Sigmoid colon (tissue), 6 donors: ENCODE measurements at regions not wholly inside any gene's neighbourhood (a gene's known extent, or its start where the extent isn't known, plus 50 kb on each side); places are given as distances from the start of the nearest gene placed in this dataset.

Experiments
- DNase-seq: peaks from one replicate; pipeline ENCODE4 v3.0.0-alpha.2; 2019
- H3K27ac ChIP-seq, 4 donors: fragments of 200-600 bp; sonication (generic); one replicate each; pipeline ENCODE4 v1.5.1; 2016 to 2019; ENCODE audit warnings: mild to moderate bottlenecking in 1 of 4
- H3K27me3 ChIP-seq, 3 donors: fragments of 200-600 bp; sonication (generic); one replicate each; pipeline ENCODE4 v1.5.1; 2019; ENCODE audit warnings: mild to moderate bottlenecking in 1 of 3
- H3K36me3 ChIP-seq, 4 donors: fragments of 200-600 bp; sonication (generic); one replicate each; pipeline ENCODE4 v1.5.1; 2016 to 2019
- H3K4me1 ChIP-seq, 4 donors: fragments of 200-600 bp; sonication (generic); one replicate each; pipeline ENCODE4 v1.5.1; 2017 to 2019
- H3K4me3 ChIP-seq, 4 donors: fragments of 200-600 bp; sonication (generic); one replicate each; pipeline ENCODE4 v1.5.1; 2017 to 2019; ENCODE audit warnings: mild to moderate bottlenecking in 2 of 4, moderate library complexity in 1 of 4
- H3K9me3 ChIP-seq, 4 donors: fragments of 200-600 bp in 3 of 4; sonication (generic) in 3 of 4; one replicate each; pipeline versions ENCODE4 v1.5.1 to v1.6.1; 2013 to 2019
- EP300 ChIP-seq, 4 donors: sonication (generic); formaldehyde crosslinking; IDR thresholded peaks; one replicate each; pipeline ENCODE4 v1.6.1; 2017; ENCODE audit warnings: antibody characterized with exemption in 4 of 4
- POLR2A ChIP-seq, 2 donors: fragments of 450-650 bp; IDR thresholded peaks; one replicate each; pipeline ENCODE4 v1.6.1; 2016; ENCODE audit warnings: antibody characterized with exemption in 2 of 2, mild to moderate bottlenecking in 2 of 2, moderate library complexity in 2 of 2
- POLR2AphosphoS5 ChIP-seq, 4 donors: sonication (generic); formaldehyde crosslinking; IDR thresholded peaks; one replicate each; pipeline ENCODE4 v1.6.1; 2017; ENCODE audit warnings: antibody characterized with exemption in 4 of 4
- WGBS, 2 donors: extraction: QIAGEN DNeasy Blood & Tissue Kit; methylation state at CpG; one replicate each; pipeline ENCODE4 v1.1.7; 2013; 5-methylcytosine and 5-hydroxymethylcytosine counted together
- intact Hi-C: fragments of 100-400 bp; cut with DNase I; formaldehyde crosslinking; loops from one replicate; pipeline ENCODE4 v1.15.1; 2023
- TF ChIP-seq, protein P1 (sequence below), 4 experiments: fragments of 450-650 bp in 3 of 4; fragments of 200-600 bp in 1 of 4; IDR thresholded peaks; one replicate each; pipeline ENCODE4 v1.5.1; 2016 to 2019; ENCODE audit warnings: antibody characterized with exemption in 4 of 4, mild to moderate bottlenecking in 3 of 4, moderate library complexity in 2 of 4
- donor health status: healthy with polysubstance abuse.
- donor health status: healthy.

GRCh38 chr13:107665926-107666458, 549.3 kb downstream of the LIG4 start:
- Histone ChIP-seq H3K9me3 (no peaks in the 10 kb centered on the region), H3K36me3 (no peaks in the 10 kb centered on the region), H3K27ac (no peak overlapping the region), H3K4me1 (no peaks in the 10 kb centered on the region), H3K4me3 (no peak overlapping the region), H3K27me3 (no peaks in the 10 kb centered on the region)
- intact Hi-C loops, result no loop called here
- DNase-seq, result no peak
- WGBS, 2 donors, result 88 to 89% methylated on average over 2 of the region's 2 CpGs
- TF ChIP-seq POLR2AphosphoS5 (IDR thresholded peaks at IDR 0.05) (no peak), EP300 (IDR thresholded peaks at IDR 0.05) (no peak), POLR2A (IDR thresholded peaks at IDR 0.05) (no peak)
- TF ChIP-seq, protein P1, sequence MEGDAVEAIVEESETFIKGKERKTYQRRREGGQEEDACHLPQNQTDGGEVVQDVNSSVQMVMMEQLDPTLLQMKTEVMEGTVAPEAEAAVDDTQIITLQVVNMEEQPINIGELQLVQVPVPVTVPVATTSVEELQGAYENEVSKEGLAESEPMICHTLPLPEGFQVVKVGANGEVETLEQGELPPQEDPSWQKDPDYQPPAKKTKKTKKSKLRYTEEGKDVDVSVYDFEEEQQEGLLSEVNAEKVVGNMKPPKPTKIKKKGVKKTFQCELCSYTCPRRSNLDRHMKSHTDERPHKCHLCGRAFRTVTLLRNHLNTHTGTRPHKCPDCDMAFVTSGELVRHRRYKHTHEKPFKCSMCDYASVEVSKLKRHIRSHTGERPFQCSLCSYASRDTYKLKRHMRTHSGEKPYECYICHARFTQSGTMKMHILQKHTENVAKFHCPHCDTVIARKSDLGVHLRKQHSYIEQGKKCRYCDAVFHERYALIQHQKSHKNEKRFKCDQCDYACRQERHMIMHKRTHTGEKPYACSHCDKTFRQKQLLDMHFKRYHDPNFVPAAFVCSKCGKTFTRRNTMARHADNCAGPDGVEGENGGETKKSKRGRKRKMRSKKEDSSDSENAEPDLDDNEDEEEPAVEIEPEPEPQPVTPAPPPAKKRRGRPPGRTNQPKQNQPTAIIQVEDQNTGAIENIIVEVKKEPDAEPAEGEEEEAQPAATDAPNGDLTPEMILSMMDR (IDR thresholded peaks at IDR 0.05), result no peak

GRCh38 chr13:107650081-107650701, 565.1 kb downstream of the LIG4 start:
- Histone ChIP-seq H3K27ac (no peak overlapping the region), H3K36me3 (no peaks in the 10 kb centered on the region), H3K9me3 (no peaks in the 10 kb centered on the region), H3K27me3 (no peaks in the 10 kb centered on the region), H3K4me3 (no peak overlapping the region), H3K4me1 (no peaks in the 10 kb centered on the region)
- no peak for DNase-seq
- WGBS, 2 donors, result 18 to 22% methylated on average over 15 of the region's 15 CpGs
- intact Hi-C loops, result no loop called here
- TF ChIP-seq, protein P1 (IDR thresholded peaks at IDR 0.05), result peak in 2 of 4 experiments; percentile 18 to 19
- TF ChIP-seq POLR2A (IDR thresholded peaks at IDR 0.05), result no peak
- TF ChIP-seq EP300 (IDR thresholded peaks at IDR 0.05), result no peak
- no peak for TF ChIP-seq POLR2AphosphoS5 (IDR thresholded peaks at IDR 0.05)

DNA sequence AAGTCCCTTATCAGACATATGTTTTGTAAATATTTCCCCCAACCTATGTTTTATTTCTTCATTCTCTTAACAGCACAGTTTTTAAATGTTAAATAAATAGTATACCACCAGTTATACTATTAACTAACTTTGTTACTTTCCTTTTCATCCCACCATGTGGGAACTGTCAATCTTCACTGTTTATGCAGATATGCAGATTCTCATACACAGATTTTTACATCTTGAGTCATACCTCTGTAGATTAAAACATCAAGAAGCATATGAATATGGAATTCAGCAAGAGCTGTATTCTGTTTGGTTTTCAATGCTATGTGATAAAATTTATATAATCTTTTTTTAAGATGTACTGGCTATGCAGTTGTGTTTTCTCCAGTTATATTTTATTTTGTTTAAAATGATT, 566.3 kb downstream of the LIG4 start:
- Histone ChIP-seq H3K27me3 (no peaks in the 10 kb centered on the region), H3K36me3 (no peaks in the 10 kb centered on the region), H3K4me3 (no peak overlapping the region), H3K9me3 (no peaks in the 10 kb centered on the region), H3K4me1 (no peaks in the 10 kb centered on the region), H3K27ac (no peak overlapping the region)
- TF ChIP-seq, protein P1 (IDR thresholded peaks at IDR 0.05), result no peak
- no peak for TF ChIP-seq EP300 (IDR thresholded peaks at IDR 0.05)
- DNase-seq, result no peak
- intact Hi-C loops, result no loop called here

DNA sequence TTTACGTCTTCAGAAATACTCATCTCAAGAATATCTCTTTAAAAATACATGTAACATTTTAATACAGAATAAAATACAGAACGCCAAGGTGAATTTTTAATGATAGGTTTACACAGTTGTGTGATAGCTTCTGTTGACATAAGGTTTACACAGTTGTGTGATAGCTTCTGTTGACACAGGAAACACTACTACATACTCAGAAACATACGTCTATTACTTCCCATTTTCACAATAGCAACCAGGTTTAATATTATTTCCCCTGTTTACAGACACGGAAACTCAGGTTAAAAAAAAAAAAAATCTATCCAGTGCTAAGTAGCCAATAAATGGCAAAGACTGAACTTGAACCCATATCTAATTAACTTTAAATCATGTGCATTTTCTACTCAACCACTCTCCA, 571.2 kb downstream of the LIG4 start:
- TF ChIP-seq POLR2AphosphoS5 (IDR thresholded peaks at IDR 0.05) (no peak), POLR2A (IDR thresholded peaks at IDR 0.05) (no peak), EP300 (IDR thresholded peaks at IDR 0.05) (no peak)
- TF ChIP-seq, protein P1 (IDR thresholded peaks at IDR 0.05), result no peak
- 19 to 47% methylated on average over 4 of the region's 4 CpGs for WGBS, 2 donors
- no peak overlapping the region for H3K4me3 ChIP-seq
- no peaks in the 10 kb centered on the region for H3K9me3 ChIP-seq
- H3K27me3 ChIP-seq, result no peaks in the 10 kb centered on the region
- no peak for DNase-seq
- H3K4me1 ChIP-seq, result no peaks in the 10 kb centered on the region
- no peaks in the 10 kb centered on the region for H3K36me3 ChIP-seq
- no peak overlapping the region for H3K27ac ChIP-seq
- intact Hi-C loops, result no loop called here

DNA sequence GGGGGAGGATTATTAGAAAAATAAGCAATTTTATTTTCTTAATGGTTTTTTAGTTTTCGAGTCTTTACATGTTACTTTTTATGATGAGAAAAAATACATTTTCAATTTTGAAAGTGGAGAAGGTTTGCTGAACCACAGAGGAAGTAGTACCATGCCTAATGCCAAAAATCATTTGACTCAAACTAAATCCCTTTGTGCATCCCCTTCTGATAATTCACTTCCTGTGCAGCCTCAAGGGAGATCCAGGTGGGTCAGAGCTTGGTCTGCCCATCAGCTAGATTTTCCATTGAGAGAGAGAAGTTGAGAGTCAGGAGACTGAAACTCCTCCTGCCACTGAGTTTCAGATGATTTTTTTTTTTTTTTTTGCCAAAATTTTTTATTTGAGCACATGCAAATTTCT, 571.7 kb downstream of the LIG4 start:
- TF ChIP-seq POLR2AphosphoS5 (IDR thresholded peaks at IDR 0.05) (no peak), POLR2A (IDR thresholded peaks at IDR 0.05) (no peak), EP300 (IDR thresholded peaks at IDR 0.05) (no peak)
- TF ChIP-seq, protein P1 (IDR thresholded peaks at IDR 0.05), result no peak
- H3K27ac ChIP-seq, result no peak overlapping the region
- intact Hi-C loops, result no loop called here
- 87 to 94% methylated on average over 1 of the region's 1 CpG for WGBS, 2 donors
- H3K4me1 ChIP-seq, result no peaks in the 10 kb centered on the region
- H3K9me3 ChIP-seq, result no peaks in the 10 kb centered on the region
- no peak for DNase-seq
- no peaks in the 10 kb centered on the region for H3K36me3 ChIP-seq
- no peaks in the 10 kb centered on the region for H3K27me3 ChIP-seq
- no peak overlapping the region for H3K4me3 ChIP-seq
